Subcutaneous abdominal adipose tissue (tissue), 5 donors: ENCODE measurements at regions not wholly inside any gene's neighbourhood (a gene's known extent, or its start where the extent isn't known, plus 50 kb on each side); places are given as distances from the start of the nearest gene placed in this dataset.

Source experiments
- H3K27ac ChIP-seq: one replicate; pipeline ENCODE4 v1.7.0; 2013; ENCODE audit warnings: low read depth, mild to moderate bottlenecking, inconsistent platforms, low read length, moderate library complexity
- H3K27me3 ChIP-seq, 5 donors: one replicate each; pipeline ENCODE4 v1.7.0; 2013; ENCODE audit warnings: low read length in 5 of 5, inconsistent platforms in 1 of 5; ENCODE audit not compliant: control insufficient read depth in 5 of 5, insufficient read depth in 4 of 5
- H3K36me3 ChIP-seq, 5 donors: one replicate each; pipeline ENCODE4 v1.7.0; 2013; ENCODE audit warnings: low read length in 5 of 5; ENCODE audit not compliant: control insufficient read depth in 5 of 5, insufficient read depth in 5 of 5
- H3K4me1 ChIP-seq, 5 donors: one replicate each; pipeline ENCODE4 v1.7.0; 2013; ENCODE audit warnings: low read length in 5 of 5, mild to moderate bottlenecking in 3 of 5, moderate library complexity in 1 of 5; ENCODE audit not compliant: control insufficient read depth in 5 of 5, insufficient read depth in 5 of 5
- H3K4me3 ChIP-seq, 5 donors: one replicate each; pipeline ENCODE4 v1.7.0; 2013; ENCODE audit warnings: low read length in 5 of 5, low read depth in 1 of 5
- H3K9ac ChIP-seq, 5 donors: one replicate each; pipeline ENCODE4 v1.7.0; 2013; ENCODE audit warnings: low read length in 5 of 5, mild to moderate bottlenecking in 4 of 5, moderate library complexity in 3 of 5
- H3K9me3 ChIP-seq, 5 donors: one replicate each; pipeline ENCODE4 v1.7.0; 2013; ENCODE audit warnings: low read length in 5 of 5; ENCODE audit not compliant: control insufficient read depth in 5 of 5
- donor health status: healthy.
- donor health status: healthy.
- donor health status: healthy.
- donor health status: healthy.
- donor health status: healthy.

- Histone ChIP-seq H3K27ac (peak overlapping the region; percentile 85), H3K9me3 (no peaks in the 10 kb centered on the region)
Measured at GRCh38 chr10:78542521-78542920, 508.9 kb downstream of the RPS24 start.

GRCh38 chr10:78543031-78543748 is 509.5 kb downstream of the RPS24 start:
- Histone ChIP-seq H3K9me3 (no peaks in the 10 kb centered on the region), H3K27ac (peak overlapping the region; percentile 85), H3K4me1 (peaks cover 13 to 52% (median 42%) of the 10 kb centered on the region in 5 donors), H3K36me3 (no peaks in the 10 kb centered on the region), H3K27me3 (peaks cover 0 to 3% (median 0%) of the 10 kb centered on the region in 5 donors), H3K4me3 (no peak overlapping the region), H3K9ac (peak overlapping the region in 4 of 5 donors; percentile 9 to 94 (median 25))

More at GRCh38 chr10:78542521-78542920, 508.9 kb downstream of the RPS24 start:
- Histone ChIP-seq H3K4me3 (no peak overlapping the region), H3K27me3 (peaks cover 0 to 3% (median 0%) of the 10 kb centered on the region in 5 donors), H3K9ac (peak overlapping the region in 2 of 5 donors; percentile 21 to 29), H3K36me3 (no peaks in the 10 kb centered on the region), H3K4me1 (peaks cover 13 to 52% (median 42%) of the 10 kb centered on the region in 5 donors)

- Histone ChIP-seq H3K4me1 (peaks cover 13 to 55% (median 42%) of the 10 kb centered on the region in 5 donors), H3K4me3 (no peak overlapping the region), H3K9ac (peak overlapping the region in 4 of 5 donors; percentile 6 to 94 (median 40)), H3K9me3 (no peaks in the 10 kb centered on the region), H3K36me3 (no peaks in the 10 kb centered on the region), H3K27me3 (peaks cover 0 to 3% (median 0%) of the 10 kb centered on the region in 5 donors), H3K27ac (peak overlapping the region; percentile 85)
Measured at GRCh38 chr10:78543749-78544362, 510.2 kb downstream of the RPS24 start.

- Histone ChIP-seq H3K4me3 (no peak overlapping the region), H3K27ac (peak overlapping the region; percentile 85), H3K4me1 (peaks cover 13 to 53% (median 37%) of the 10 kb centered on the region in 5 donors), H3K36me3 (no peaks in the 10 kb centered on the region), H3K27me3 (peaks cover 0 to 3% (median 0%) of the 10 kb centered on the region in 5 donors), H3K9ac (peak overlapping the region in 4 of 5 donors; percentile 6 to 94 (median 40)), H3K9me3 (no peaks in the 10 kb centered on the region)
Measured at GRCh38 chr10:78544423-78545090, 510.9 kb downstream of the RPS24 start.

- H3K36me3 ChIP-seq: no peaks in the 10 kb centered on the region
- H3K27me3 ChIP-seq: peaks cover 0 to 3% (median 0%) of the 10 kb centered on the region in 5 donors
- peaks cover 13 to 44% (median 33%) of the 10 kb centered on the region in 5 donors for H3K4me1 ChIP-seq
- no peaks in the 10 kb centered on the region for H3K9me3 ChIP-seq
- no peak overlapping the region for H3K4me3 ChIP-seq
- H3K27ac ChIP-seq: no peak overlapping the region
- no peak overlapping the region for H3K9ac ChIP-seq
Measured at GRCh38 chr10:78545756-78546155, 512.1 kb downstream of the RPS24 start.

GRCh38 chr10:78547397-78547796 is 513.7 kb downstream of the RPS24 start:
- H3K4me1 ChIP-seq: peaks cover 12 to 40% (median 33%) of the 10 kb centered on the region in 5 donors
- no peaks in the 10 kb centered on the region for H3K36me3 ChIP-seq
- no peak overlapping the region for H3K27ac ChIP-seq
- no peaks in the 10 kb centered on the region for H3K9me3 ChIP-seq
- H3K4me3 ChIP-seq: no peak overlapping the region
- H3K9ac ChIP-seq: no peak overlapping the region
- H3K27me3 ChIP-seq: peaks cover 0 to 3% (median 0%) of the 10 kb centered on the region in 5 donors

- Histone ChIP-seq H3K9me3 (no peaks in the 10 kb centered on the region), H3K4me3 (no peak overlapping the region), H3K4me1 (peaks cover 13 to 40% (median 33%) of the 10 kb centered on the region in 5 donors), H3K27ac (no peak overlapping the region), H3K36me3 (no peaks in the 10 kb centered on the region), H3K9ac (no peak overlapping the region), H3K27me3 (peaks cover 0 to 3% (median 0%) of the 10 kb centered on the region in 5 donors)
Measured at GRCh38 chr10:78547905-78548304, 514.2 kb downstream of the RPS24 start.

- Histone ChIP-seq H3K4me3 (no peak overlapping the region), H3K4me1 (peaks cover 13 to 37% (median 30%) of the 10 kb centered on the region in 5 donors), H3K27ac (no peak overlapping the region), H3K9me3 (no peaks in the 10 kb centered on the region), H3K27me3 (peaks cover 0 to 3% (median 0%) of the 10 kb centered on the region in 5 donors), H3K36me3 (no peaks in the 10 kb centered on the region), H3K9ac (no peak overlapping the region)
Measured at GRCh38 chr10:78548369-78548768, 514.7 kb downstream of the RPS24 start.

- Histone ChIP-seq H3K4me3 (no peak overlapping the region), H3K27me3 (no peaks in the 10 kb centered on the region), H3K27ac (no peak overlapping the region), H3K4me1 (peaks cover 4 to 29% (median 23%) of the 10 kb centered on the region in 5 donors), H3K9ac (no peak overlapping the region), H3K9me3 (no peaks in the 10 kb centered on the region), H3K36me3 (no peaks in the 10 kb centered on the region)
Measured at GRCh38 chr10:78549140-78549935, 515.7 kb downstream of the RPS24 start.
